Mesothelial cell of epicardium (in vitro differentiated cells): ENCODE measurements at regions not wholly inside any gene's neighbourhood (a gene's known extent, or its start where the extent isn't known, plus 50 kb on each side); places are given as distances from the start of the nearest gene placed in this dataset.

ENCODE experiments used
- DNase-seq, 2 experiments: peaks; one replicate each; pipeline ENCODE4 v3.0.0; 2021; ENCODE audit warnings: low spot score in 2 of 2; ENCODE audit not compliant: unreplicated experiment in 2 of 2
- H3K27ac Mint-ChIP-seq: 2 replicates; pipeline ENCODE4 v1.8.0; 2021; ENCODE audit warnings: mixed read lengths
- H3K27me3 Mint-ChIP-seq: 2 replicates; pipeline ENCODE4 v1.8.0; 2021; ENCODE audit warnings: low read depth, mixed read lengths
- H3K36me3 Mint-ChIP-seq: 2 replicates; pipeline ENCODE4 v1.8.0; 2021; ENCODE audit warnings: mixed read lengths
- H3K4me1 Mint-ChIP-seq: 2 replicates; pipeline ENCODE4 v1.8.0; 2021; ENCODE audit warnings: mixed read lengths
- H3K4me3 Mint-ChIP-seq: 2 replicates; pipeline ENCODE4 v1.8.0; 2021; ENCODE audit warnings: mild to moderate bottlenecking, moderate library complexity, mixed read lengths
- H3K9me3 Mint-ChIP-seq: 2 replicates; pipeline ENCODE4 v1.8.0; 2021; ENCODE audit warnings: mixed read lengths
- TF ChIP-seq, protein P1 (sequence below): fragments of 200-600 bp; sonication (generic); IDR thresholded peaks from one replicate; pipeline ENCODE4 v1.5.0; 2021; ENCODE audit warnings: antibody characterized with exemption; ENCODE audit not compliant: unreplicated experiment

DNA sequence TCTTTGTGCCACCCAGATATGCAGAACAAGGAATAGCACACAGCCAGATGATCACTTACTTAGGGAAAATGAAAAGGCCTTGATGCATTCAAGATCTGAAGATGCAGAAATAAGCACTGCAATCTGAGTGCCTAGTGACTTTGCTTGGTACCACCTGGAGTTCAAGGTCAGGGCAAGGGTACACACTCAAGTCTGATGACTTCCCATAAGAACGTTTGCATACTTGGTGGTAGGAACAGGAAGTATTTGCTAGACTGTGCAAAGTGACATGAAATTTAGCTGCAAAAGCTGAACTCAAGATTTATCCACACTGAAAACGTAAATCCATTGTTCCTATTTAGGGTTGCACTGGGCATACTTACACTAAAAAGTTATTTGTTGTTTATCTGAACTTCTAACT is 177.1 kb downstream of the PIK3R1 start:
- no peak overlapping the region for H3K27ac Mint-ChIP-seq
- H3K27me3 Mint-ChIP-seq = no peaks in the 10 kb centered on the region
- DNase-seq = no peak
- H3K4me1 Mint-ChIP-seq = peaks cover 7% of the 10 kb centered on the region
- TF ChIP-seq, protein P1, sequence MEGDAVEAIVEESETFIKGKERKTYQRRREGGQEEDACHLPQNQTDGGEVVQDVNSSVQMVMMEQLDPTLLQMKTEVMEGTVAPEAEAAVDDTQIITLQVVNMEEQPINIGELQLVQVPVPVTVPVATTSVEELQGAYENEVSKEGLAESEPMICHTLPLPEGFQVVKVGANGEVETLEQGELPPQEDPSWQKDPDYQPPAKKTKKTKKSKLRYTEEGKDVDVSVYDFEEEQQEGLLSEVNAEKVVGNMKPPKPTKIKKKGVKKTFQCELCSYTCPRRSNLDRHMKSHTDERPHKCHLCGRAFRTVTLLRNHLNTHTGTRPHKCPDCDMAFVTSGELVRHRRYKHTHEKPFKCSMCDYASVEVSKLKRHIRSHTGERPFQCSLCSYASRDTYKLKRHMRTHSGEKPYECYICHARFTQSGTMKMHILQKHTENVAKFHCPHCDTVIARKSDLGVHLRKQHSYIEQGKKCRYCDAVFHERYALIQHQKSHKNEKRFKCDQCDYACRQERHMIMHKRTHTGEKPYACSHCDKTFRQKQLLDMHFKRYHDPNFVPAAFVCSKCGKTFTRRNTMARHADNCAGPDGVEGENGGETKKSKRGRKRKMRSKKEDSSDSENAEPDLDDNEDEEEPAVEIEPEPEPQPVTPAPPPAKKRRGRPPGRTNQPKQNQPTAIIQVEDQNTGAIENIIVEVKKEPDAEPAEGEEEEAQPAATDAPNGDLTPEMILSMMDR = no peak
- peaks cover 16% of the 10 kb centered on the region for H3K9me3 Mint-ChIP-seq
- peaks cover 2% of the 10 kb centered on the region for H3K36me3 Mint-ChIP-seq
- no peak overlapping the region for H3K4me3 Mint-ChIP-seq

DNA sequence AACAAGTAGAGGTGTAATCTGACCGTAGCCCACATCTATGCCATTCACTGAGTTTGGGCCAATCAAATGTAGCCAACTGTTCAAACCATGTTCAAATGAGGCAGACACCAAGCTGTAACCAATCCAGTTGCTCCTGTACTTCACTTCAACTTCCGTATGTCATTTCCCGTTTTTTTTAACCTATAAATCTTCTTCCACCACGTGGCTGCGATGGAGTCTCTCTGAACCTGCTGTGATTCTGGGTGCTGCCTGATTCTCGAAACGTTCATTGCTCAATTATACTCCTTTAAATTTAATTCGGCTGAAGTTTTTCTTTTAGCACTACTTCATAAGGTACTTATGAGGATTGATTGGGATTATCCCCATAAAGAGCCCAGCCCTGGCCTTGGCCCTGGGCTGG is 179.7 kb downstream of the PIK3R1 start:
- H3K27ac Mint-ChIP-seq = no peak overlapping the region
- peaks cover 21% of the 10 kb centered on the region for H3K9me3 Mint-ChIP-seq
- TF ChIP-seq, protein P1 = no peak
- H3K36me3 Mint-ChIP-seq = peaks cover 2% of the 10 kb centered on the region
- DNase-seq = no peak
- no peak overlapping the region for H3K4me3 Mint-ChIP-seq
- no peaks in the 10 kb centered on the region for H3K27me3 Mint-ChIP-seq
- no peaks in the 10 kb centered on the region for H3K4me1 Mint-ChIP-seq

DNA sequence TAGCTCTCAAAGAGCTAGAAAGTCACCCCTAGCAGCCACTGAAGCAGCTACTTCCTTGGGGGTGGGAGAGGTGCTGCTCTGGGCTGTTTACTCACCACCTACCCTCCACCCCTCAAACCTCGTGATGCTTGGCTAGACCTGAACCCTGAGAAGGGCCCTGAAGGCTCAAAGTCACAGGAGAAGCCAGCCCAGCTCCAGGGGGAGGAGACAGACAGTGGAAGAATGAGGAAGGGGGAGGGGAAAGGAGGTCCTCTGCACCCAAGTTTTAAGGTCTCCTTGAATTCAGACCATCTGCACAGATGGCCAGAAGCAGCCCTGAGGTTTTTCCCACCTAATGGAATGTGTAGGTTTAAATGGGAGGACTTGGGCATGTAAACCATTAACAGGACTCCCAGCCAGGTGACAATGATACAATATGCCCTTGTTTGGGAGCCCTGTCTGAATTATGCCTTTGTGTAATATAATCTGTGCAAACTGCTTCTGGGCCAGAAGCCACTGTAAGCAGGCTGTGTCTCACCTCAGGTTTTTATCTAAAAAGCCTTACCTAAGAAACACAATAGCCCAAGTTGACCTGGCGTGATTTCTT is 180.5 kb downstream of the PIK3R1 start:
- Mint-ChIP-seq H3K27ac (no peak overlapping the region), H3K9me3 (peaks cover 21% of the 10 kb centered on the region), H3K4me1 (no peaks in the 10 kb centered on the region), H3K36me3 (peaks cover 2% of the 10 kb centered on the region), H3K4me3 (no peak overlapping the region), H3K27me3 (no peaks in the 10 kb centered on the region)
- TF ChIP-seq, protein P1 = no peak
- DNase-seq = no peak

DNA sequence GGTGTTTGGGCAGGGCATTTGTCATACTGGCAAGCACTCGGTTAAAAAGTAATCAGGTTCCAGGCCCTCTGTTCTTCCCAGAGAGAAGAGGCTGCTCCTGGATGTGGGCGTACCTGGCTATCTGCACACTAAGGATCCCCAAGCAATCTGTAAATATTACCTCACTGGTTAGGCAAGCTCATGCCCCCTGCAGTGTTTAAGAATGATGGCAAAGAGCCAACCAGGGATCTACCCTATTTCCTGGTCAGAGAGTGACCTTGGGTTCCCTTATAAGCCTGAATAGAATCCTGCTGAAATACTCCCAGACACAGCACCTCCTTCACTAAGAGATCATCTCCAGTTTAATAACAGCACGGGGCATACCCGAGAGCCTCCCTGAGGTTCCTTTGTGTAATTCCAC is 181.2 kb downstream of the PIK3R1 start:
- no peak overlapping the region for H3K4me3 Mint-ChIP-seq
- H3K36me3 Mint-ChIP-seq = peaks cover 2% of the 10 kb centered on the region
- no peak overlapping the region for H3K27ac Mint-ChIP-seq
- peaks cover 19% of the 10 kb centered on the region for H3K9me3 Mint-ChIP-seq
- no peaks in the 10 kb centered on the region for H3K27me3 Mint-ChIP-seq
- H3K4me1 Mint-ChIP-seq = no peaks in the 10 kb centered on the region
- DNase-seq = no peak
- TF ChIP-seq, protein P1 = no peak

DNA sequence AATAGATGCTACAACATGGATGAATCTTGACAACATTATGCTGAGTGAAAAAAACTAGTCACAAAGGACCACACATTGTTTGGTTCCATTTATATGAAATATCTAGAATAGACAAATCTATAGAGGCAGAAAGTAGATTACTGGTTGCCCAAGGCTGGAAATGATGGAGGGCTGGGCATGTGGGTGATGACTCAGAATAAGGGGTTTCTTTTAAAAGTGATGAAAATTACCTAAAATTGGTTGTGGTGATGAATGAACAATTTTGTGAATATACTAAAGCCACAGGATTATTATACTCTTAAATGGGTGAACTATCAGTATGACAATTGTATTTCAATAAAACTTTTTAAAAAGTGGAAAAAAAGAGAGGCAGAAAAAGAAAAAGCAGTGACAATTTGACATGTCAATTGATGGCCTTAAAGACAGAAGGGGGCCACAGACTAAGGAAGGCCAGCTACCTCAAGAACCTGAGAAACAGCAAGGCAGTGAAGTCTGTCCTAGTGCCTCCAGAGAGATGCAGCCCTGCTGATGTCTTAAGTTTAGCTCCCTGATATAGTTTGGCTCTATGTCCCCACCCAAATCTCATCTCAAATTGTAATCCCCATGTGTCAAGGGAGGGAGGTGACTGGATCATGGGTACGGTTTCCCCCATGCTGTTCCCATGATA is 182.7 kb downstream of the PIK3R1 start:
- DNase-seq = no peak
- no peak overlapping the region for H3K4me3 Mint-ChIP-seq
- no peaks in the 10 kb centered on the region for H3K27me3 Mint-ChIP-seq
- TF ChIP-seq, protein P1 = no peak
- peaks cover 16% of the 10 kb centered on the region for H3K9me3 Mint-ChIP-seq
- peaks cover 2% of the 10 kb centered on the region for H3K36me3 Mint-ChIP-seq
- no peak overlapping the region for H3K27ac Mint-ChIP-seq
- peaks cover 4% of the 10 kb centered on the region for H3K4me1 Mint-ChIP-seq

DNA sequence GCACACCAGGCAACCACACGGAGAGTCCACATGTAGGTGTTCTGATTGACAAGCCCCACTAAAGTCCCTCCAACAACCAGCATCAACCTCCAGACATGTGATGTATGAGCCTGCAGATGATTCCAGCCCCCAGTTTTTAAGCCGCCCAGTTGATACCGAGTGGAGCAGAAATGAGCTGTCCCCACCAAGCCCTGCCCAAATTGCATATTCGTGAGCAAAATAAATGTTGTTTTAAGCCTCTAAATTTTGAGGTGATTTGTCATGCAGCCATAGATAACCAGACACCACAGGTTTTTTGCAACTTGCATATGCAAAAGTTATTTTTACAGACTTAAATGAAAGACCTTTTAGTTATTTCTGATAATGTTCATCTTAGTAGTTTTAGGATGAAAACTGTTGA is 187.7 kb downstream of the PIK3R1 start:
- Mint-ChIP-seq H3K9me3 (no peaks in the 10 kb centered on the region), H3K4me1 (peaks cover 23% of the 10 kb centered on the region), H3K27ac (no peak overlapping the region), H3K36me3 (no peaks in the 10 kb centered on the region), H3K4me3 (no peak overlapping the region), H3K27me3 (no peaks in the 10 kb centered on the region)
- DNase-seq = no peak
- TF ChIP-seq, protein P1 = no peak
